DND-41 (cell line): ENCODE measurements at regions not wholly inside any gene's neighbourhood (a gene's known extent, or its start where the extent isn't known, plus 50 kb on each side); places are given as distances from the start of the nearest gene placed in this dataset.

Experiments used
- ATAC-seq: fragments of 200-7000 bp; cut with Tn5 transposase; 3 replicates; pipeline ENCODE4 v1.9.1; 2021; ENCODE audit warnings: low read depth; ENCODE audit not compliant: insufficient read depth
- DNase-seq: peaks from one replicate; pipeline ENCODE4 v3.0.0-alpha.2; 2020
- H2AFZ ChIP-seq: 2 replicates; pipeline ENCODE4 v1.6.0; 2012; ENCODE audit warnings: low read depth, low read length
- H3K27ac ChIP-seq: 2 replicates; pipeline ENCODE4 v1.5.1; 2012; ENCODE audit warnings: low read length, inconsistent platforms
- H3K27me3 ChIP-seq: fragments of 200-600 bp; sonication (generic); 2 replicates; pipeline ENCODE4 v1.6.0; 2012; ENCODE audit warnings: low read length, mild to moderate bottlenecking, inconsistent platforms; ENCODE audit not compliant: insufficient read depth, poor library complexity
- H3K36me3 ChIP-seq: 2 replicates; pipeline ENCODE4 v1.5.1; 2012; ENCODE audit warnings: low read length, inconsistent platforms; ENCODE audit not compliant: insufficient read depth
- H3K4me1 ChIP-seq: 2 replicates; pipeline ENCODE4 v1.5.1; 2012; ENCODE audit warnings: mild to moderate bottlenecking, low read length; ENCODE audit not compliant: insufficient read depth
- H3K4me2 ChIP-seq: 2 replicates; pipeline ENCODE4 v1.6.0; 2012; ENCODE audit warnings: mild to moderate bottlenecking, moderate library complexity, low read length, inconsistent platforms; ENCODE audit not compliant: insufficient read depth
- H3K4me3 ChIP-seq, 2 experiments: fragments of 200-600 bp in 1 of 2; shearing (Covaris generic) in 1 of 2; 2 replicates each; pipeline ENCODE4 v1.5.1; 2012 to 2016; ENCODE audit warnings: inconsistent platforms in 2 of 2, low read length in 2 of 2, mild to moderate bottlenecking in 2 of 2, low read depth in 1 of 2, moderate library complexity in 1 of 2
- H3K79me2 ChIP-seq: 2 replicates; pipeline ENCODE4 v1.6.0; 2012; ENCODE audit warnings: low read length, inconsistent platforms; ENCODE audit not compliant: insufficient read depth
- H3K9ac ChIP-seq: 2 replicates; pipeline ENCODE4 v1.6.0; 2012; ENCODE audit warnings: low read depth, mild to moderate bottlenecking, inconsistent platforms, low read length, moderate library complexity
- H3K9me3 ChIP-seq: 2 replicates; pipeline ENCODE4 v1.5.1; 2012; ENCODE audit warnings: low read length, moderate library complexity, mild to moderate bottlenecking, inconsistent platforms; ENCODE audit not compliant: insufficient read depth, severe bottlenecking
- H4K20me1 ChIP-seq: 2 replicates; pipeline ENCODE4 v1.6.0; 2012; ENCODE audit warnings: low read length; ENCODE audit not compliant: insufficient read depth
- EZH2 ChIP-seq: IDR thresholded peaks from 3 replicates; pipeline ENCODE4 v1.6.1; 2012; ENCODE audit warnings: borderline replicate concordance, low read depth, mild to moderate bottlenecking, moderate library complexity, low read length, inconsistent platforms; ENCODE audit not compliant: severe bottlenecking
- TF ChIP-seq, protein P1 (sequence below): IDR thresholded peaks from 2 replicates; pipeline ENCODE4 v1.5.1; 2012; ENCODE audit warnings: borderline replicate concordance, low read length, moderate library complexity, mild to moderate bottlenecking; ENCODE audit not compliant: poor library complexity, severe bottlenecking; ENCODE audit errors: extremely low read depth

- DNase-seq (no peak), ATAC-seq (no peak)
- Histone ChIP-seq H2AFZ (no peak overlapping the region), H4K20me1 (no peaks in the 10 kb centered on the region), H3K27me3 (no peaks in the 10 kb centered on the region), H3K9ac (no peak overlapping the region), H3K27ac (no peak overlapping the region), H3K4me2 (no peak overlapping the region), H3K4me1 (no peaks in the 10 kb centered on the region), H3K79me2 (no peaks in the 10 kb centered on the region), H3K4me3 (no peak overlapping the region), H3K9me3 (no peaks in the 10 kb centered on the region), H3K36me3 (no peaks in the 10 kb centered on the region)
- no peak for TF ChIP-seq EZH2
- TF ChIP-seq, protein P1, sequence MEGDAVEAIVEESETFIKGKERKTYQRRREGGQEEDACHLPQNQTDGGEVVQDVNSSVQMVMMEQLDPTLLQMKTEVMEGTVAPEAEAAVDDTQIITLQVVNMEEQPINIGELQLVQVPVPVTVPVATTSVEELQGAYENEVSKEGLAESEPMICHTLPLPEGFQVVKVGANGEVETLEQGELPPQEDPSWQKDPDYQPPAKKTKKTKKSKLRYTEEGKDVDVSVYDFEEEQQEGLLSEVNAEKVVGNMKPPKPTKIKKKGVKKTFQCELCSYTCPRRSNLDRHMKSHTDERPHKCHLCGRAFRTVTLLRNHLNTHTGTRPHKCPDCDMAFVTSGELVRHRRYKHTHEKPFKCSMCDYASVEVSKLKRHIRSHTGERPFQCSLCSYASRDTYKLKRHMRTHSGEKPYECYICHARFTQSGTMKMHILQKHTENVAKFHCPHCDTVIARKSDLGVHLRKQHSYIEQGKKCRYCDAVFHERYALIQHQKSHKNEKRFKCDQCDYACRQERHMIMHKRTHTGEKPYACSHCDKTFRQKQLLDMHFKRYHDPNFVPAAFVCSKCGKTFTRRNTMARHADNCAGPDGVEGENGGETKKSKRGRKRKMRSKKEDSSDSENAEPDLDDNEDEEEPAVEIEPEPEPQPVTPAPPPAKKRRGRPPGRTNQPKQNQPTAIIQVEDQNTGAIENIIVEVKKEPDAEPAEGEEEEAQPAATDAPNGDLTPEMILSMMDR = no peak
Observed at GRCh38 chr5:118561971-118562370, 426.4 kb downstream of the DTWD2 start.

- no peak for DNase-seq
- no peaks in the 10 kb centered on the region for H3K79me2 ChIP-seq
- no peak overlapping the region for H2AFZ ChIP-seq
- no peak overlapping the region for H3K27ac ChIP-seq
- H4K20me1 ChIP-seq = no peaks in the 10 kb centered on the region
- H3K9me3 ChIP-seq = no peaks in the 10 kb centered on the region
- no peak for ATAC-seq
- no peak overlapping the region for H3K9ac ChIP-seq
- H3K4me3 ChIP-seq = no peak overlapping the region
- no peak for TF ChIP-seq EZH2
- TF ChIP-seq, protein P1 = no peak
- H3K27me3 ChIP-seq = no peaks in the 10 kb centered on the region
- no peak overlapping the region for H3K4me2 ChIP-seq
- H3K4me1 ChIP-seq = no peaks in the 10 kb centered on the region
- no peaks in the 10 kb centered on the region for H3K36me3 ChIP-seq
Observed at GRCh38 chr5:118561235-118561634, 427.1 kb downstream of the DTWD2 start.

GRCh38 chr5:118558871-118559270 is 429.5 kb downstream of the DTWD2 start:
- no peak overlapping the region for H3K27ac ChIP-seq
- H2AFZ ChIP-seq = no peak overlapping the region
- H3K9ac ChIP-seq = no peak overlapping the region
- no peaks in the 10 kb centered on the region for H3K4me1 ChIP-seq
- ATAC-seq = no peak
- no peaks in the 10 kb centered on the region for H3K27me3 ChIP-seq
- no peaks in the 10 kb centered on the region for H3K79me2 ChIP-seq
- no peaks in the 10 kb centered on the region for H4K20me1 ChIP-seq
- no peaks in the 10 kb centered on the region for H3K9me3 ChIP-seq
- no peak overlapping the region for H3K4me3 ChIP-seq
- TF ChIP-seq, protein P1 = no peak
- no peak for TF ChIP-seq EZH2
- no peak for DNase-seq
- no peak overlapping the region for H3K4me2 ChIP-seq
- no peaks in the 10 kb centered on the region for H3K36me3 ChIP-seq

DNA sequence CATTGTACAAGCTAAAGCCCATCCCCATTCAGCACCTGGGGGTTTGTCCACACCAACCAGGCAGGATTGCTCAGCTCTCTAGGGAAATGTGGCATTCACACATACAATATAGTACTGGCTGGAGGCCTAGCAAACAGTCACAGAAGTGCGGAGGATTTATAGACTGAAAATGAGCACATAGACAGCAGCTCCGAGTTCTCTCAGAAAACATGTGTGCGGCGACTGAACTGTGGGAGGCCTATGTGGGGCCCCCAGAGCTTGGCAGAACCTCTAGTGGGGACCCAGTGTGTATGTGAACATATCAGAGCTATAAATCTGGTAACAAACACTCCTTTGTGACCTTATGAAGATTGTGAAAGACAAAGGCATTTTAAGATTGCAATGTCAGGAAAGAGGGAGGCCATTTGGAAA is 431.1 kb downstream of the DTWD2 start:
- Histone ChIP-seq H3K79me2 (no peaks in the 10 kb centered on the region), H3K27ac (no peak overlapping the region), H3K4me2 (no peak overlapping the region), H3K9ac (no peak overlapping the region), H4K20me1 (no peaks in the 10 kb centered on the region), H3K4me3 (no peak overlapping the region), H3K4me1 (no peaks in the 10 kb centered on the region), H3K9me3 (no peaks in the 10 kb centered on the region), H3K36me3 (no peaks in the 10 kb centered on the region), H3K27me3 (no peaks in the 10 kb centered on the region), H2AFZ (no peak overlapping the region)
- ATAC-seq (no peak), DNase-seq (no peak)
- TF ChIP-seq, protein P1 = no peak
